GM18858 (cell line): ENCODE measurements at regions not wholly inside any gene's neighbourhood (a gene's known extent, or its start where the extent isn't known, plus 50 kb on each side); places are given as distances from the start of the nearest gene placed in this dataset.
"Not testable (repeated sequence)": the region's sequence is repeated elsewhere in the genome, so short reads cannot be mapped to it uniquely, and the experiment has no call there.

ENCODE experiments used
- ATAC-seq: cut with Tn5 transposase; IDR thresholded peaks from one replicate; pipeline ENCODE4 v1.9.1; 2021; ENCODE audit not compliant: unreplicated experiment

- ATAC-seq, result peak; percentile 52
Observed at GRCh38 chrX:43349363-43349762, 306.7 kb upstream of the MAOA start.

GRCh38 chrX:43350935-43351334, 305.2 kb upstream of the MAOA start:
- no peak for ATAC-seq

- ATAC-seq, result no peak
Observed at GRCh38 chrX:43357741-43358140, 298.4 kb upstream of the MAOA start.

DNA sequence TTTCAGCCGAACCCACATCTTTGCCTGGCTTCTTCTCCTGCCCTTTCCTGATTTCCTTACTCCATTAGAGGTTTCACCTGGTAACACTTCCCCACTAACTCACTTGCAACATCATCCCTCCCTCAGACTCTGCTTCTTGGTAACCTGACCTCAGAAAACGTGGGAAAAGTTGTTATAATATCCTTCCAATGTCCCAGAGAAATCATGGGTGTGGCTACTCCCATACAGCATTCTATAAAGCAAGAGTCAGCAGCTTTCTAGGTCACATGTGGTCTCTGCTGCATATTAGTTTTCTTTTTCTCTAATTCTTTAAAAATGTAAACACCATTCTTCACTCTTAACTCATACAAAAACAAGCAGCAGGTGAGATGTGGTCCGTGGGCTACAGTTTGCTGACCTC, 283.1 kb upstream of the MAOA start:
- ATAC-seq, result no peak

DNA sequence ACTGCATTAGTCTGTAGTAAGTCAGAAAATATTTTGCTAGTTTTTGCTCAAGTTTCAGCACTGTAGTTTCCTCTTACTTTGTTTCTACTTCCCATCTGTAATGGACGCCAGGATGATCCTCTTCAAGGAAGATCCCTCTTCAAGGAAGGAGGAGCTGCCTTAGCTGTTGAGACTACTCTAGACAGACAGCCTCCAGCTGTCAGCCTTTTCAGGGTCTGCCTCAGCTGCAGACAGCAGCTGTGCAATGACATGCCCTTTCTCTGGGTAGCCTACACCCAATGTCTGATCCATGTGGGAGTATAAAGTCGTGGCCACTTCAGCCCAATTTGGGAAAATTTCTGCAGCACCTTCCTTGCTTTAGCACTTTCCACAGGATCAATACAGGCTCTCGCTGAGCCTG, 281.0 kb upstream of the MAOA start:
- no peak for ATAC-seq

- no peak for ATAC-seq
Observed at GRCh38 chrX:43380704-43381103, 275.4 kb upstream of the MAOA start.

DNA sequence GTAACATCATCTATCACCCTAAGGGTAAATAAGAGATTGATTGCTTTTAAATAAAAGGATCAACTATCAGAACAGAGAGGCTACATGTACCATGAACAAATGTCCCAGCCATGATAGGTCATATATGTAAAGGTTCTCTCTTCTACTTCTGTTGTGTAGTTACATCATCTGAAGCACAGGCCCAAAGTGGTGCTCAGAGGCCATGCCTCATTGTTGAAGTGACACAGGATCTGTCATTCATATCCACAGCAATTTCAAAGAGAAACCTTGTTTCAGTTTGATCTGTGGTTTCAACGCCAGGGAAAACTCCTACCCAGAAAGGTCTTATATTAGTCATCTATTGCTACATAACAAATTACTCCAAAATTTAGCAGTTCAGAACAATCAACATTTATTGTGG, 269.2 kb upstream of the MAOA start:
- ATAC-seq, result no peak

DNA sequence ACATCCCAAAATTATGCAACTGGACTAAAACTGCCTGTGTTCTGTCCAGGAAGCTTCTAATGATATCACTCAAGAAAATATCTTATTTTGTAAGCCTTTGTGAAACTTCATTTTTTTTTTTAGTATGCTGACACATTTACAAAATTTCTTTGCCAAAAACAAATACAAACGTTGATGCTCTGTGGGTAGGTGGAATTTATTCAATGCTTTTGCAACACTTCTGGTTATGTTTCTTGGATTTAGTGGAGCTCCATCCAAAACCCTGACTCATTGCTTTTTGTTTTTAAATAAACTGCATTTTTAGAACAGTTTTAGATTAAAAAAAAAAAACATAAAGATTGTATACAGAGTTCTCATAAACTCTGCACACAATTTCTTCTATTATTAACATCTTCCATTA, 250.9 kb upstream of the MAOA start:
- no peak for ATAC-seq

DNA sequence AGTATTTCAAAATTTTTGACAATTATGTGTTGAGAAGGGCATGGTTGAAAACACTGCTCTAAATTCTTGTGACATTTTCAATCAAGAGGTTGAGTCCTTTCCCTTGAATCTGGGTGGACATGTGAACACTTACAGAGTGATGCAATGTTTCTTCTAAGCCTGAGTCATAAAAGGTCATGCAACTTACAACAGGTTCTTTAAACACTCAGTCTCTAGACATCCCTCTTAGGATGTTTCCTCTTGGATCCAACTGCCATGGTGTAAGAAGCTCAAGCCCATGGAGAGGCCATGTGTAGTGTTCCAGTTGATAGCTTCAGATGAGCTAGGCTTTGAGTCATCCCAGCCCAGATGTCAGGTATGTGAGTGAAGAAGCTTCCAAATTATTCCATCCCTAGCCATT, 232.2 kb upstream of the MAOA start:
- no peak for ATAC-seq

GRCh38 chrX:43436517-43436916, 219.6 kb upstream of the MAOA start:
- ATAC-seq, result no peak

DNA sequence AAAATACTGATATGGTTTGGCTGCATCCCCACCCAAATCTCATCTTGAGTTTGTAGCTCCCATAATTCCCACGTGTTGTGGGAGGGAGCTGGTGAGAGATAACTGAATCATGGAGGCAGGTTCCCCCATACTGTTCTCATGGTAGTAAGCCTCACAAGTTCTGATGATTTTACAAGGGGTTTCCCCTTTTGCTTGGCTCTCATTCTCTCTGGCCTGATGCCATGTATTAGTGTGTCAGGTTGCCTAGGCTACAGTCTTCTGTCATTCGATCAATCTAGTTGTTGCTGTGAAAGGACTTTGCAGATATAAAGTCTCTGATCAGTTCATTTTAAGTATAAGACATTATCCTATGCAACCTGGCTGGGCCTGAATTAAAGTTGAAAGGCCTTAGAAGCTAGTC, 209.3 kb upstream of the MAOA start:
- no peak for ATAC-seq

DNA sequence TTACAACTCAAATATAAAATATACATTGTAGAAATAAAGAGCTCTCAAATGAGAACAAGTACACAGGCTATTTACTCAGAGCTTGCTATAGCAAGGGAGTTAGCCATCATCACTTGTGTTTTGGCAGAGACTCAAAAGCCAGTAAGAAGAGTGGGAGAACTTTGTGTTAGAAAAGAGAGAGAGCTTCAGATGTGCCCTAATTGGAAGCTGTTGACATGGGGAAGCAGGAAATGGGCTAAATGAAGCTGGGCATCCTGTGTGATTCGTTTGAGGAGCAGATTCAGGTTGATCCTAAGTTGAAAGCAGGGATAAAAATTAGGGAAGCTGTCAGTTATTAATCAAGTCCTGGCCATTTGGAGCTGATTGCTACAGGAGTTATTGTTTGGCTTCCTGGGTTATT, 207.4 kb upstream of the MAOA start:
- no peak for ATAC-seq

DNA sequence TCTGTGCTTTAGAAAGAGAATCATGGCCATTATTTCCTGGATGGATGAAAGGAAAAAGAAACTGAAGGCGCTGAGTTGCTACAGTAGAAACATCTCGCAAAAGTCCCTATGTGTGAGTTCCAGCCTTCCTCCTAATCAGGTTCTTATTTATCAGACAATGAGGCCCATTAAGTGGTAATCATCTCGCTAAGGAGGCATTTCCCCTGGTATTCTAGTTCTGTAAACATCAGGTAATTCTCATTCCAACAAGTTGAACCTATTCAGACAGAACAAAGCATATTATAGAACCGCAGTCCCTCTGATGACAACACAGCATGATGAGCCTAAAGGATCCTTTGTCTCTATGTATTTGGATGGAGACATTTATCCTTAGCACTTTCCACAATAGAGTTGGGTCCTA, 205.7 kb upstream of the MAOA start:
- no peak for ATAC-seq

DNA sequence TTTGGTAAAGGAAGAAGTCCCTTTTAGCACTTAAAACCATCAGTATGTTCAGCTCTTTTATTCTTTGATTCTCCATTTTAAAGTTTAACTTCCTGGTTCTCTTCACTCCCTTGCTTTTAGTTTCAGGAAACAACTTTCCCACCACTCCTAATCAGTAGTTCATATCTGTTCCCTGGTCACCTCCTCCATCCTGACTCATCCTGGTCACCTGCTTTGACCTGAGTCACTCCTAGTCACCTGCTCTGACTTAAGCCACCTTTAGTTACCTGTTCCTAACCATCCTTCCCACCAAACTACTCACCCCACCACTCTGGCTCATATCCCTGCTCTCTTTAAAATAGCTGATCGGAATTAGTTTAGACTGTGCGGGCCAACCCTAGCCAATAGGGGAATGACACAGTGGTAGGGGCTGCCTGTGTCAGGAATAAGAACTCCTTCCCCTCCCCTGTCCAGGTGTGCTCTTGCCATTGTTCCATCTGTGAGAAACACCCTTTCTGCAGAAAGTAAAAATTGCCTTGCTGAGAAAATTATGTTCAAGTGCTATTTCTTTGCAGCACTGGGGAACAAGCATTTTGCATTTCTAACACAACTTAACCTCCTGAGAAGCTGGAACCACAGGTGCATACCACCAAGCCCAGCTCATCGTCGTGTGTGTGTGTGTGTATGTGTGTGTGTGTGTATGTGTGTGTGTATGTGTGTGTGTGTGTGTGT, 204.0 kb upstream of the MAOA start:
- ATAC-seq, result not testable (repeated sequence)

- no peak for ATAC-seq
Observed at GRCh38 chrX:43456063-43456462, 200.0 kb upstream of the MAOA start.

DNA sequence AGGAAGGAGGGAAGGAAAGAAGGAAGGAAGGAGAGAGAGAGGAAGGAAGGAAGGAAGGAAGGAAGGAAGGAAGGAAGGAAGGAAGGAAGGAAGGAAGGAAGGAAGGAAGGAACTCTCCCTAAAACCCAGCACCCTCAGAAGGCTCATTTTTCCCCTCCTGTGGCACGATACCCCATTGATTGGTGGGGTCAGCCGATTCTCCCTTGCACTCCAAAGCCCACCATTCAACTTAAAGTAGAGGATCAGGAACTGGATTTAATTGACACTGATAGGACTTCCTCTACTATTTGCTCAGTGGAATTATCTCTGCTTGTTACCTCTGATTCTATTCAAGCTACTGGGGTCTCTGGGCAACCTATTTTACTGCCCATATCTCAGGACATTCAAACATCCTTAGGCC, 199.2 kb upstream of the MAOA start:
- no peak for ATAC-seq

DNA sequence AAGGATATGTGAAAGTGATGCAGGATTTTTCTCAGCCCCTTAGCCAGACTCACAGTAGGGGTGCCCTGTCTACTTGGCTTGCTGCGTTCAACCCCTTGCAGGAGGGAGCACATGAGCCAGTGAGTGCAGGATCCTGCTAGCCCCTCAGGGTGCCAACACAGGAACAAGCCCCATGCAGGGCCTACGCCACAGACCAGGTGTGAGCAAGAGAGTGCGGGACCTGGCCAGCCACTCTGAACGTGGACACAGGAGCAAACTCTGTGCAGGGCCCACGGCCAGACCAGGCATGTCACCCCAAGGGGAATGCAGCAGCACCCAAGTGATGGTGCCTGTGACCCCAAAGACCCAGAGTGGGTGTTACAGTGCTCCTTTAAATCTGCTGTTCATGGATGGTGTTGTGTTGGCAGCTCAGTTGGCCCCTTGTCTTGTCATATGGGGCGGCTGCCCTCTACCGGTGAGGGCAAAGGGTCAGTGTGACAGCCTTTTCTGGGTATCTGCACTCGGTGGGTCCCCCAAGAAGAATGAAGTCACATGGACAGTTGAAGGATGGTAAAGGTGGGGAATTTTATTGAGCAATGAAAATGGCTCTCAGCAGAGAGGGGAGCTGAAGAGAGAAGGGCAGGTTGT, 188.4 kb upstream of the MAOA start:
- ATAC-seq, result no peak

DNA sequence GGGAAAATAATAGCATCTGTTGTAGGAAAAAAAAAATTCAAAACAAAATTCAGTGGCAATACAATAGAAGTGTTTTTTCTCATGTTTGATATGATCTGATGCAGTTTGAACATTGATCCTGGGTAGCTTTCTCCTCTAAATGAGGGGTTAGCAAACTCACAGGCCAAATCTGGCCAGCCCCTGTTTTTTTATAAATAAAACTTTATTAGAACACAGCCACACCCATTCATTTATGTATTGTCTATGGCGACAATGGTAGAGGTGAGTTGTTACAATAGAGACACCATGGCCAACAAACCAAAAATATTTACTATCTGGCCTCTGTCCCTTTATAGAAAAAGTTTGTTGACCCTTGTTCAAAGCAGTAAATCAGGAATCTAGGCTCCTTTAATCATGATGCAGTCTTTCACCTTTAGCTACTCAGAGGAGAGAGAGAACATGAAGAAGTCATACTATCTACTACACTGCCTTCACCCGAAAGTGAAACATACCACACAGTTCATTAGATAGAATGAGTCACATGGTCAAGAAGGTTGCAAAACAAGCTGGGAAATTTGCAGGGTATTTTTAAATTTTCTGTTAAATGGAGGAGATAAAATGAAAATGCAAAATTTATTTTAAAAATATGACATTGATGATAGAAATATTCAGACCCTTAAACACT, 186.6 kb upstream of the MAOA start:
- no peak for ATAC-seq

- no peak for ATAC-seq
Observed at GRCh38 chrX:43474321-43474720, 181.8 kb upstream of the MAOA start.

GRCh38 chrX:43479070-43479469, 177.0 kb upstream of the MAOA start:
- no peak for ATAC-seq

DNA sequence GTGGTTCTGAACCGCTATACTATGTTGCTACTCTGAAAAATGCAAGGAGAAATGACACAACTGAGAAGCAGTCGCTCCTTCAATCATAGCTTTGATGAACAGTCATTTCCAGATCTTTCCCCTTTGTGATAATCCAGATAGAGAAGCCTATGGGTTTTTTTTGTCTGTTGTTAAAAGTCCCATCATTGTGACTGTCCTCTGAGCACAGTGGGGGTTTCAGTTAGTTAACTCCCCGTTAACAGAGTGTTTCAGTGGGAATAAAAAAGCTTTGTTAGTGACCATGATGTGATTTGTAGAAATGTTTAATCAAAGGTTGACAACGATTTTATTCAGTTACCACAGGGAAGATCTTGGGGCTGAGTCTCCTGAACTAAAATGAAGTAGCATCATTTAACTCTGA, 176.2 kb upstream of the MAOA start:
- ATAC-seq, result no peak

GRCh38 chrX:43481576-43481975, 174.5 kb upstream of the MAOA start:
- ATAC-seq, result no peak

DNA sequence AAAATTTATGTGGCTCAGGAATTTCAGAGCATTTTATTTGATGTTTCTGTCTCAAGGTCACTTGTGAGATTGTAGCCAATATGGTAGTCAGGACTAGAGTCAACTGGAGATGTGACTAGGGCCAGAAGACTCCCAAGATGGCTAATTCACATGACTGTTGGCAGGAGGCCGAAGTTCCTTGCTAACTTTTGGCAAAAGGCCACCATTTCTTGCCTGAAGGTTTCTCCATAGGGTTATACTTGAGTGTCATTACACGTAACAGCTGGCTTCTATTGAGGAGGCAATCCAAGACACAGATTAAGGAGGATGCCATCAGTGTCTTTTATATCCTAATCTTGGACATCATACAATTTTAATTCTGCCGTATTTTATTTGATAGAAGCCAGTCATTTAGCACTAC, 162.3 kb upstream of the MAOA start:
- no peak for ATAC-seq
